HCT116 (cell line): ENCODE measurements at regions not wholly inside any gene's neighbourhood (a gene's known extent, or its start where the extent isn't known, plus 50 kb on each side); places are given as distances from the start of the nearest gene placed in this dataset.

ENCODE experiments used
- ATAC-seq: fragments of 200-7000 bp; cut with Tn5 transposase; 2 replicates; pipeline ENCODE4 v1.9.1; 2020; ENCODE audit warnings: mild to moderate bottlenecking, moderate library complexity
- BruUV-seq: library from RNA; stranded (reverse); fragments of 400-500 nt; replicated peaks from 2 replicates; lab custom pipeline; 2021; lab: Mats Ljungman, UMichigan
- CTCF ChIA-PET: fragments of 300-600 bp; sonication (Branson Sonifier 250); formaldehyde crosslinking; loops from one replicate; lab custom pipeline; 2021; ENCODE audit warnings: antibody characterized with exemption; lab: Charles Lee
- POLR2A ChIA-PET: fragments of 300-600, 350-600 bp; sonication (Branson Sonifier 250); formaldehyde crosslinking; loops from one replicate; lab custom pipeline; 2021; ENCODE audit warnings: antibody characterized with exemption; lab: Charles Lee
- RAD21 ChIA-PET, 2 experiments: fragments of 300-600 bp; sonication (Branson Sonifier 250); formaldehyde crosslinking; loops; one replicate each; lab custom pipeline; 2023; ENCODE audit warnings: low total read pairs in 2 of 2; ENCODE audit not compliant: uncharacterized antibody in 2 of 2, unreplicated experiment in 2 of 2, low non-redundant PET in 1 of 2; lab: Charles Lee
- DNase-seq: peaks from one replicate; pipeline ENCODE4 v3.0.0-alpha.2; 2010; ENCODE audit warnings: low read depth, low spot score
- H2AFZ ChIP-seq: fragments of 200-600 bp; shearing (Covaris generic), sonication (generic); 2 replicates; pipeline ENCODE4 v1.6.1; 2017; ENCODE audit warnings: low read depth, mixed run types, mixed read lengths, antibody characterized with exemption, low read length; ENCODE audit not compliant: poor library complexity, severe bottlenecking
- H3K27ac ChIP-seq: 2 replicates; pipeline ENCODE4 v1.5.1; 2012; ENCODE audit warnings: low read depth, low read length
- H3K27me3 ChIP-seq: fragments of 200-600 bp; sonication (generic); 2 replicates; pipeline ENCODE4 v1.6.1; 2016; ENCODE audit warnings: mixed run types, low read length, mixed read lengths; ENCODE audit not compliant: insufficient read depth
- H3K36me3 ChIP-seq, 2 experiments: fragments of 200-500 bp in 1 of 2; fragments of 200-600 bp in 1 of 2; sonication (Bioruptor generic) in 1 of 2; sonication (generic) in 1 of 2; 2 replicates each; pipeline versions ENCODE4 v1.5.1 to v1.6.1; 2014 to 2016; ENCODE audit warnings: low read length in 2 of 2, inconsistent platforms in 1 of 2, mixed read lengths in 1 of 2, mixed run types in 1 of 2; ENCODE audit not compliant: insufficient read depth in 2 of 2, control insufficient read depth in 1 of 2
- H3K4me1 ChIP-seq, 2 experiments: fragments of 200-600 bp in 1 of 2; sonication (generic) in 1 of 2; 2 replicates each; pipeline versions ENCODE4 v1.5.1 to v1.6.1; 2012 to 2017; ENCODE audit warnings: low read length in 2 of 2, inconsistent platforms in 1 of 2, mild to moderate bottlenecking in 1 of 2, mixed read lengths in 1 of 2, mixed run types in 1 of 2, moderate library complexity in 1 of 2; ENCODE audit not compliant: insufficient read depth in 2 of 2, control insufficient read depth in 1 of 2
- H3K4me2 ChIP-seq: fragments of 200-600 bp; sonication (generic); 2 replicates; pipeline ENCODE4 v1.6.1; 2017; ENCODE audit warnings: mixed run types, low read length, mixed read lengths
- H3K4me3 ChIP-seq, 2 experiments: fragments of 200-600 bp in 1 of 2; sonication (generic) in 1 of 2; replicated peaks in 1 of 2; 2 replicates each; pipeline ENCODE4 v1.5.1; 2011 to 2016; ENCODE audit warnings: low read length in 2 of 2, control low read depth in 1 of 2, low read depth in 1 of 2, mild to moderate bottlenecking in 1 of 2, mixed read lengths in 1 of 2, mixed run types in 1 of 2
- H3K79me2 ChIP-seq: fragments of 200-600 bp; sonication (generic); 2 replicates; pipeline ENCODE4 v1.6.1; 2017; ENCODE audit warnings: mild to moderate bottlenecking, mixed run types, low read length, moderate library complexity, mixed read lengths; ENCODE audit not compliant: insufficient read depth
- H3K9ac ChIP-seq: fragments of 200-600 bp; sonication (generic); 2 replicates; pipeline ENCODE4 v1.6.1; 2016; ENCODE audit warnings: low read length, mixed read lengths
- H3K9me2 ChIP-seq: fragments of 200-600 bp; sonication (generic), shearing (Covaris generic); 2 replicates; pipeline ENCODE4 v1.6.1; 2017; ENCODE audit warnings: mixed run types, mild to moderate bottlenecking, moderate library complexity; ENCODE audit not compliant: insufficient read depth
- H3K9me3 ChIP-seq, 2 experiments: fragments of 200-500 bp in 1 of 2; fragments of 200-600 bp in 1 of 2; sonication (Bioruptor generic) in 1 of 2; sonication (generic) in 1 of 2; 2 replicates each; pipeline ENCODE4 v1.6.1; 2014 to 2017; ENCODE audit warnings: low read length in 2 of 2, mixed read lengths in 2 of 2, inconsistent platforms in 1 of 2, low read depth in 1 of 2, mild to moderate bottlenecking in 1 of 2, mixed run types in 1 of 2, moderate library complexity in 1 of 2; ENCODE audit not compliant: control insufficient read depth in 1 of 2, insufficient read depth in 1 of 2
- H4K20me1 ChIP-seq: fragments of 200-600 bp; sonication (generic), shearing (Covaris generic); 2 replicates; pipeline ENCODE4 v1.6.1; 2017; ENCODE audit warnings: mixed run types, mild to moderate bottlenecking, moderate library complexity; ENCODE audit not compliant: insufficient read depth
- CBX3 ChIP-seq: IDR thresholded peaks from 2 replicates; pipeline ENCODE4 v1.6.1; 2012; ENCODE audit warnings: low read depth
- CTCF ChIP-seq, 3 experiments: fragments of 200-600 bp in 1 of 3; sonication (generic) in 1 of 3; IDR thresholded peaks in 2 of 3; conservative IDR thresholded peaks in 1 of 3; 2 replicates each; pipeline ENCODE4 v1.5.1; 2012 to 2017; ENCODE audit warnings: low read depth in 2 of 3, low read length in 2 of 3, antibody characterized with exemption in 1 of 3, borderline replicate concordance in 1 of 3, control low read depth in 1 of 3, mild to moderate bottlenecking in 1 of 3, mixed read lengths in 1 of 3, mixed run types in 1 of 3, moderate library complexity in 1 of 3; ENCODE audit not compliant: insufficient read depth in 1 of 3
- EZH2 ChIP-seq: fragments of 200-600 bp; sonication (generic); IDR thresholded peaks from 2 replicates; pipeline ENCODE4 v1.6.1; 2017; ENCODE audit warnings: antibody characterized with exemption, mixed run types
- FOSL1 ChIP-seq: IDR thresholded peaks from 2 replicates; pipeline ENCODE4 v1.6.1; 2012; ENCODE audit warnings: low read depth
- JUND ChIP-seq: IDR thresholded peaks from 2 replicates; pipeline ENCODE4 v1.6.1; 2012
- SP1 ChIP-seq: IDR thresholded peaks from 2 replicates; pipeline ENCODE4 v1.6.1; 2012; ENCODE audit warnings: low read depth
- TCF7L2 ChIP-seq: IDR thresholded peaks from 2 replicates; pipeline ENCODE4 v1.7.0; 2011; ENCODE audit warnings: borderline replicate concordance, inconsistent platforms; ENCODE audit not compliant: insufficient read depth, insufficient read length; ENCODE audit errors: extremely low read depth
- intact Hi-C: fragments of 100-400 bp; cut with micrococcal nuclease; formaldehyde crosslinking; loops from 2 replicates; pipeline ENCODE4 v1.10.0; 2022
- TF ChIP-seq, protein P1 (sequence below): IDR thresholded peaks from 2 replicates; pipeline ENCODE4 v1.6.1; 2012
- TF ChIP-seq, protein P2 (sequence below): IDR thresholded peaks from 2 replicates; pipeline ENCODE4 v1.6.1; 2012; ENCODE audit warnings: low read depth

DNA sequence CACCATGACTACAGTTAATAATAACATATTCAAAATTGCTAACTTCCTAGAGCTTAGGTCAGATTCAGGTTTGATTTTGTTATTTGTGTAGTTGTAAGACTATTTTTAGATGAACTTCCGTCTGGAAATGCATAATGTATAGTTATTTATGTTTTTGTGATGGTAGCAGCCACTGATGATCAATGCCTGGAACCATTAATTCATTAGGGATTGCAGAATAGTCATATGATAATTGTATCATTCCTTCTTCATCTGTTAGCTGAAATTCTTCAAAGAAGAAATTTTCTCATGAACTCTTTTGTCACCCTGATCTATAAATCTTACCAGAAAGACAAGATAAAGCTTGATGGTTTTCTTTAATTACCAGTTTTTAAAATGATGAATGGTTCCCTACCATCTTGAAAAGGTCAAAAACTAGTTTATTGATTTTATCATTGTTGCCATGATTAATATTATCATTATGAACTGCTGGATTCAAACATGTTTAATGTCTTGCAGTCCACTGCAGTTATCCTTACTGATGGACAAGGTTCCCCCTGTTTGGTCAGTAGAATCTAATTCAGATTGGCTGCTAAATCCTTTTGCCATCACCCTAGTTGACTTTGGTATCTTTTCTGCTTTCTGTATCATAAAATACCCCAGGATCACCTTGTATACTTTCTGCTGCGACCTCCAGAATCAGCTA, 433.3 kb downstream of the GPAM start:
- TF ChIP-seq JUND (no peak), SP1 (no peak)
- TF ChIP-seq, protein P1, sequence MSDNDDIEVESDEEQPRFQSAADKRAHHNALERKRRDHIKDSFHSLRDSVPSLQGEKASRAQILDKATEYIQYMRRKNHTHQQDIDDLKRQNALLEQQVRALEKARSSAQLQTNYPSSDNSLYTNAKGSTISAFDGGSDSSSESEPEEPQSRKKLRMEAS = no peak
- RAD21 ChIA-PET = no interaction called here
- H3K4me3 ChIP-seq = no peak overlapping the region
- POLR2A ChIA-PET = no interaction called here
- BruUV-seq = no TSS peak
- no peaks in the 10 kb centered on the region for H3K9me2 ChIP-seq
- DNase-seq = no peak
- no peak overlapping the region for H2AFZ ChIP-seq
- no peaks in the 10 kb centered on the region for H3K79me2 ChIP-seq
- no peak for ATAC-seq
- no peak overlapping the region for H3K27ac ChIP-seq
- H3K9ac ChIP-seq = no peak overlapping the region
- intact Hi-C loops = loop anchor here (10.0 kb wide), 2 partner anchors 684 to 724 kb away; no protein-coding TSS in a partner anchor
- H4K20me1 ChIP-seq = no peaks in the 10 kb centered on the region; the same call in 1 of the 2 replicates
- no peaks in the 10 kb centered on the region for H3K4me1 ChIP-seq
- no peak overlapping the region for H3K4me2 ChIP-seq
- no peaks in the 10 kb centered on the region for H3K9me3 ChIP-seq
- CTCF ChIA-PET = interaction anchor here (0.7 kb wide), 1 partner anchor 11 kb away, joined by 3 read pairs; no protein-coding TSS in a partner anchor
- peaks cover under 1% of the 10 kb centered on the region; the same call in 1 of the 2 replicates for H3K27me3 ChIP-seq
- no peaks in the 10 kb centered on the region for H3K36me3 ChIP-seq

DNA sequence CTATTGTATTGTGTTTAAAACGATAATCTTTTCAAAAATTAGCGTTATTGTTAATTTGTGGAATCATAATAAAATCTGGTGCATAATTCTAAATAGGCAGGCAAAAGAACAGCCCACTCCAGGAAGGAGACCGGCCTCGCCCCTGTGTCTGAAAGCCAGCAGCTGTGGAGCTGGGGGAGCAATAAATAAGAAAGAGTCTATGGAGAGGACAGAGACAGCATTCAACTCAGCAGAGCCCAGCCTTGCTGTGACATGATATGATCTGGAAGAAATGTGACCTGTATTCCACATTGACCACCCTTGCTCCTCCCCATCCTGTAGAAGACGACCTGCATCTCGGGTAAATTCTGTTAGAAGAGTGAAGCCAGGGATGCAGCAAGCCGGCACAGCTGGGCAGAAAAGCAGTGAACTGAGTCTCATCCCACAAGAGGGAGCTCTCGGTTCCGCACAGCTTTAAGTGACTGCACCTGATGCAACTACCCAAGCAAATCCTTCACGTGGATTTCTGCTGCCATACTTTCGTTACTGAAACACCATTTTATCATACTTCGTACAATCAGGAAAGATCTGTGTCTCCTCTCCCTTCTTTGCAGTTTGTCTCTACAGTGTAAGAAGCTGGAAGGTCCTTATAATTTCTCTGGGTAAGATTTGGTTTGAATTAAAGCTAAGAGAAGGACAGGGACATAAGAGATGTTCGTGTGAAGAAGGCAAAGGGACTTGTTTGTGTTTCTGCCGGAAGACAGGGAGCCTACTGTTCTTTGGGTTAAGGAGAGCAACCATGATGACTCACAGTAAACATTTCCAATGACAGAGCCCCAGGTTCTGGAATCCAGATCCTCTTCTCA, 427.1 kb downstream of the GPAM start:
- H3K4me2 ChIP-seq = peak overlapping the region; percentile 52
- no peaks in the 10 kb centered on the region for H4K20me1 ChIP-seq
- no peaks in the 10 kb centered on the region for H3K9me3 ChIP-seq
- ATAC-seq = peak; percentile 98
- H3K27me3 ChIP-seq = peaks cover 8% of the 10 kb centered on the region; the same call in 1 of the 2 replicates
- H3K27ac ChIP-seq = no peak overlapping the region
- ChIA-PET CTCF (interaction anchor here (0.6 to 2.6 kb wide), 10 partner anchors 8 to 1769 kb away, joined by 3 to 33 read pairs (median 4); no protein-coding TSS in a partner anchor), POLR2A (interaction anchor here (0.7 to 1.2 kb wide), 2 partner anchors 13 to 381 kb away, joined by 3 read pairs; no protein-coding TSS in a partner anchor), RAD21 (interaction anchor here in 1 of 2 experiments (1.7 kb wide), 1 partner anchor 381 kb away, joined by 4 read pairs; no protein-coding TSS in a partner anchor)
- intact Hi-C loops = loop anchor here (1.0 to 10.0 kb wide), 4 partner anchors 381 to 718 kb away; no protein-coding TSS in a partner anchor
- no TSS peak for BruUV-seq
- H2AFZ ChIP-seq = peak overlapping the region; percentile 67
- no peaks in the 10 kb centered on the region for H3K9me2 ChIP-seq
- DNase-seq = peak; percentile 79
- no peaks in the 10 kb centered on the region for H3K36me3 ChIP-seq
- peaks cover 0 to 7% of the 10 kb centered on the region in 2 experiments; a peak in 2 of 4 replicates for H3K4me1 ChIP-seq
- H3K79me2 ChIP-seq = no peaks in the 10 kb centered on the region
- no peak overlapping the region for H3K4me3 ChIP-seq
- no peak overlapping the region for H3K9ac ChIP-seq
- TF ChIP-seq CTCF (IDR thresholded peaks at IDR 0.05 in 2 of 3, conservative IDR thresholded peaks at IDR 0.05 in 1 of 3; ENCODE audit: borderline replicate concordance in 1 of 3, insufficient read depth in 1 of 3, low read depth in 2 of 3, low read length in 2 of 3) = peak; percentile 63 to 81 (median 70)
- no peak for TF ChIP-seq EZH2
- TF ChIP-seq FOSL1 = no peak
- TF ChIP-seq, protein P1 = peak; percentile 95
- no peak for TF ChIP-seq TCF7L2
- TF ChIP-seq CBX3 = peak; percentile 85
- TF ChIP-seq, protein P2, sequence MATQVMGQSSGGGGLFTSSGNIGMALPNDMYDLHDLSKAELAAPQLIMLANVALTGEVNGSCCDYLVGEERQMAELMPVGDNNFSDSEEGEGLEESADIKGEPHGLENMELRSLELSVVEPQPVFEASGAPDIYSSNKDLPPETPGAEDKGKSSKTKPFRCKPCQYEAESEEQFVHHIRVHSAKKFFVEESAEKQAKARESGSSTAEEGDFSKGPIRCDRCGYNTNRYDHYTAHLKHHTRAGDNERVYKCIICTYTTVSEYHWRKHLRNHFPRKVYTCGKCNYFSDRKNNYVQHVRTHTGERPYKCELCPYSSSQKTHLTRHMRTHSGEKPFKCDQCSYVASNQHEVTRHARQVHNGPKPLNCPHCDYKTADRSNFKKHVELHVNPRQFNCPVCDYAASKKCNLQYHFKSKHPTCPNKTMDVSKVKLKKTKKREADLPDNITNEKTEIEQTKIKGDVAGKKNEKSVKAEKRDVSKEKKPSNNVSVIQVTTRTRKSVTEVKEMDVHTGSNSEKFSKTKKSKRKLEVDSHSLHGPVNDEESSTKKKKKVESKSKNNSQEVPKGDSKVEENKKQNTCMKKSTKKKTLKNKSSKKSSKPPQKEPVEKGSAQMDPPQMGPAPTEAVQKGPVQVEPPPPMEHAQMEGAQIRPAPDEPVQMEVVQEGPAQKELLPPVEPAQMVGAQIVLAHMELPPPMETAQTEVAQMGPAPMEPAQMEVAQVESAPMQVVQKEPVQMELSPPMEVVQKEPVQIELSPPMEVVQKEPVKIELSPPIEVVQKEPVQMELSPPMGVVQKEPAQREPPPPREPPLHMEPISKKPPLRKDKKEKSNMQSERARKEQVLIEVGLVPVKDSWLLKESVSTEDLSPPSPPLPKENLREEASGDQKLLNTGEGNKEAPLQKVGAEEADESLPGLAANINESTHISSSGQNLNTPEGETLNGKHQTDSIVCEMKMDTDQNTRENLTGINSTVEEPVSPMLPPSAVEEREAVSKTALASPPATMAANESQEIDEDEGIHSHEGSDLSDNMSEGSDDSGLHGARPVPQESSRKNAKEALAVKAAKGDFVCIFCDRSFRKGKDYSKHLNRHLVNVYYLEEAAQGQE = no peak
